ENCODE measurements at regions not wholly inside any gene's neighbourhood (a gene's known extent, or its start where the extent isn't known, plus 50 kb on each side); places are given as distances from the start of the nearest gene placed in this dataset.
A peak's percentile ranks its signal among the peaks of the same experiment; 100 is the strongest.

- WGBS (ENCODE audit: low lambda C conversion rate, missing lambda C conversion rate), result 5% methylated on average over 14 of the region's 43 CpGs
- DNase-seq (ENCODE audit: low spot score), result no peak
- Histone ChIP-seq H3K79me2 (peaks cover 12% of the 10 kb centered on the region), H3K9me3 (ENCODE audit: low read depth) (no peaks in the 10 kb centered on the region), H3K36me3 (replicated peaks; ENCODE audit: insufficient read depth, low read depth) (no peaks in the 10 kb centered on the region), H3K27ac (no peak overlapping the region), H3K4me3 (peak overlapping the region; percentile 90), H3K27me3 (no peaks in the 10 kb centered on the region), H4K20me1 (ENCODE audit: insufficient read depth, poor library complexity, severe bottlenecking) (peaks cover 2% of the 10 kb centered on the region), H3K4me2 (peak overlapping the region; percentile 94), H3K4me1 (ENCODE audit: insufficient read depth) (peaks cover 25% of the 10 kb centered on the region), H2AFZ (no peak overlapping the region), H3K9me2 (replicated peaks; ENCODE audit: insufficient read depth) (no peaks in the 10 kb centered on the region)
- TF ChIP-seq EZH2phosphoT487 (IDR thresholded peaks at IDR 0.05; ENCODE audit: low read depth, severe bottlenecking, unreplicated experiment) (no peak), CTCF (IDR thresholded peaks at IDR 0.05; ENCODE audit: poor library complexity) (no peak), EZH2 (IDR thresholded peaks at IDR 0.05; ENCODE audit: borderline replicate concordance) (no peak)
Measured at GRCh38 chr16:85552980-85553435, 60.1 kb upstream of the GSE1 start.

GRCh38 chr16:85553436-85554113 lies 59.5 kb upstream of the GSE1 start:
- Histone ChIP-seq H3K9me2 (replicated peaks; ENCODE audit: insufficient read depth) (no peaks in the 10 kb centered on the region), H3K36me3 (replicated peaks; ENCODE audit: insufficient read depth, low read depth) (no peaks in the 10 kb centered on the region), H3K27me3 (no peaks in the 10 kb centered on the region), H3K27ac (peak overlapping the region; percentile 87), H4K20me1 (ENCODE audit: insufficient read depth, poor library complexity, severe bottlenecking) (peaks cover 7% of the 10 kb centered on the region), H3K4me1 (ENCODE audit: insufficient read depth) (peaks cover 27% of the 10 kb centered on the region), H3K4me3 (peak overlapping the region; percentile 90), H3K9me3 (ENCODE audit: low read depth) (no peaks in the 10 kb centered on the region), H2AFZ (no peak overlapping the region), H3K79me2 (peaks cover 14% of the 10 kb centered on the region), H3K4me2 (peak overlapping the region; percentile 94)
- TF ChIP-seq CTCF (IDR thresholded peaks at IDR 0.05; ENCODE audit: poor library complexity) (peak; percentile 18), EZH2phosphoT487 (IDR thresholded peaks at IDR 0.05; ENCODE audit: low read depth, severe bottlenecking, unreplicated experiment) (no peak)
- DNase-seq (ENCODE audit: low spot score), result peak; percentile 81
- under 1% methylated on average over 45 of the region's 57 CpGs for WGBS (ENCODE audit: low lambda C conversion rate, missing lambda C conversion rate)

- peaks cover 21% of the 10 kb centered on the region for H3K79me2 ChIP-seq
- peak; percentile 61 for DNase-seq (ENCODE audit: low spot score)
- no peaks in the 10 kb centered on the region for H3K36me3 ChIP-seq (replicated peaks; ENCODE audit: insufficient read depth, low read depth)
- H3K9me2 ChIP-seq (replicated peaks; ENCODE audit: insufficient read depth), result no peaks in the 10 kb centered on the region
- H2AFZ ChIP-seq, result no peak overlapping the region
- H3K9me3 ChIP-seq (ENCODE audit: low read depth), result no peaks in the 10 kb centered on the region
- WGBS (ENCODE audit: low lambda C conversion rate, missing lambda C conversion rate), result 2% methylated on average over 16 of the region's 49 CpGs
- H4K20me1 ChIP-seq (ENCODE audit: insufficient read depth, poor library complexity, severe bottlenecking), result peaks cover 14% of the 10 kb centered on the region
- peak overlapping the region; percentile 87 for H3K27ac ChIP-seq
- no peaks in the 10 kb centered on the region for H3K27me3 ChIP-seq
- no peak for TF ChIP-seq CTCF (IDR thresholded peaks at IDR 0.05; ENCODE audit: poor library complexity)
- no peak for TF ChIP-seq EZH2 (IDR thresholded peaks at IDR 0.05; ENCODE audit: borderline replicate concordance)
- no peak for TF ChIP-seq EZH2phosphoT487 (IDR thresholded peaks at IDR 0.05; ENCODE audit: low read depth, severe bottlenecking, unreplicated experiment)
- peak overlapping the region; percentile 90 for H3K4me3 ChIP-seq
- H3K4me2 ChIP-seq, result peak overlapping the region; percentile 94
- H3K4me1 ChIP-seq (ENCODE audit: insufficient read depth), result peaks cover 34% of the 10 kb centered on the region
Measured at GRCh38 chr16:85554114-85554888, 58.8 kb upstream of the GSE1 start.

Measured in hepatocyte (in vitro differentiated cells).